ENCODE measurements at regions not wholly inside any gene's neighbourhood (a gene's known extent, or its start where the extent isn't known, plus 50 kb on each side); places are given as distances from the start of the nearest gene placed in this dataset.

- TF ChIP-seq CTCF (IDR thresholded peaks at IDR 0.05): no peak
- no peak for TF ChIP-seq ZFX (IDR thresholded peaks at IDR 0.05; ENCODE audit: borderline replicate concordance)
Measured at GRCh38 chr13:22288496-22288895, 617.6 kb downstream of the FGF9 start.

All from 22Rv1 (cell line).